Gastroesophageal sphincter (tissue), 3 donors: ENCODE measurements at regions not wholly inside any gene's neighbourhood (a gene's known extent, or its start where the extent isn't known, plus 50 kb on each side); places are given as distances from the start of the nearest gene placed in this dataset.

Experiments
- POLR2AphosphoS5 ChIP-seq: sonication (generic); formaldehyde crosslinking; IDR thresholded peaks from one replicate; pipeline ENCODE4 v1.6.1; 2017; ENCODE audit warnings: antibody characterized with exemption
- TF ChIP-seq, protein P1 (sequence below), 4 experiments: fragments of 200-600 bp in 2 of 4; fragments of 450-650 bp in 2 of 4; sonication (generic) in 1 of 4; IDR thresholded peaks; one replicate each; pipeline ENCODE4 v1.5.1; 2017 to 2019; ENCODE audit warnings: antibody characterized with exemption in 4 of 4, mild to moderate bottlenecking in 2 of 4, moderate library complexity in 2 of 4

DNA sequence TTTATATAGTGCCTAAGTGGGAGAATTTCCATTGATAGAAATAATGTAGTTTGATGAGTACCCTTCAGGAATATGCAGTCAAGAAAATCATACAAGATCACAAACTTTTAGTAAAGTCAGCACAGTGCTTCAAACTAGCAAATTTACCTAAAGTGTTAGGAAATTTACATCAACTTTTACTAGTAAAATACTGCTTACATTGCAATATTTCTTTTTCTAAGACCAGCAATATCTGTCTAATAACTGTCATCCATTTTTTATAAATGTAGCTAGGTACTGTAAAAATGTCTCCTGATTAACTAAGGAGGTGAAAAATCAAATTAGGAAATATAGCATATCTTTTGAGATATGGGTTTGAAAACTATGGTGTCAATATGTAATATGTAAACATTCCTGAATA is 405.4 kb downstream of the MDFIC start:
- no peak for TF ChIP-seq POLR2AphosphoS5
- TF ChIP-seq, protein P1, sequence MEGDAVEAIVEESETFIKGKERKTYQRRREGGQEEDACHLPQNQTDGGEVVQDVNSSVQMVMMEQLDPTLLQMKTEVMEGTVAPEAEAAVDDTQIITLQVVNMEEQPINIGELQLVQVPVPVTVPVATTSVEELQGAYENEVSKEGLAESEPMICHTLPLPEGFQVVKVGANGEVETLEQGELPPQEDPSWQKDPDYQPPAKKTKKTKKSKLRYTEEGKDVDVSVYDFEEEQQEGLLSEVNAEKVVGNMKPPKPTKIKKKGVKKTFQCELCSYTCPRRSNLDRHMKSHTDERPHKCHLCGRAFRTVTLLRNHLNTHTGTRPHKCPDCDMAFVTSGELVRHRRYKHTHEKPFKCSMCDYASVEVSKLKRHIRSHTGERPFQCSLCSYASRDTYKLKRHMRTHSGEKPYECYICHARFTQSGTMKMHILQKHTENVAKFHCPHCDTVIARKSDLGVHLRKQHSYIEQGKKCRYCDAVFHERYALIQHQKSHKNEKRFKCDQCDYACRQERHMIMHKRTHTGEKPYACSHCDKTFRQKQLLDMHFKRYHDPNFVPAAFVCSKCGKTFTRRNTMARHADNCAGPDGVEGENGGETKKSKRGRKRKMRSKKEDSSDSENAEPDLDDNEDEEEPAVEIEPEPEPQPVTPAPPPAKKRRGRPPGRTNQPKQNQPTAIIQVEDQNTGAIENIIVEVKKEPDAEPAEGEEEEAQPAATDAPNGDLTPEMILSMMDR (IDR thresholded peaks at IDR 0.05), result no peak
